SK-N-SH (cell line): ENCODE measurements at regions not wholly inside any gene's neighbourhood (a gene's known extent, or its start where the extent isn't known, plus 50 kb on each side); places are given as distances from the start of the nearest gene placed in this dataset.

Experiments
- POLR2AphosphoS5 ChIP-seq: IDR thresholded peaks from 2 replicates; pipeline ENCODE4 v1.6.1; 2012; ENCODE audit warnings: low read depth, low read length
- TF ChIP-seq, protein P1 (sequence below): fragments of 200-600 bp; sonication (generic); IDR thresholded peaks from 2 replicates; pipeline ENCODE4 v1.6.1; 2017; ENCODE audit warnings: antibody characterized with exemption, mild to moderate bottlenecking, moderate library complexity

DNA sequence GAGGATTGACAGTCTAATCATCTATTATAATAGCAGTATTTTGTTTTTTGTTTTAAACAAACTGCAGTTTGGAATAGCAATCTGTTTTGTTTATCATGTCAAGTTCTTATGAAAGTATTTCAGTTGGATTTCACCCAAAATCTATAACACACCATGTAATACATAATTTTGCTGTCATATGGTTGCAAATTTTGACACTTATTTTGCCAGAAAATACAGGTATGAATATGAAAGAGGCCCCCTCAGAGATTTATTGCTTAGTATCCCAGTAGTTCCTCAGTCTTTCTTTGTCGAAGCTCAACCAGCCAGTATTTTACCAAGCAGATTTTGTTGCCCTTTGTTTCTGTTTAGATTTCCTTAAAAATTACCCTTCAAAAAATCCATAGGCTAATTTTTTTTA, 317.5 kb upstream of the CXADR start:
- TF ChIP-seq POLR2AphosphoS5: no peak
- TF ChIP-seq, protein P1, sequence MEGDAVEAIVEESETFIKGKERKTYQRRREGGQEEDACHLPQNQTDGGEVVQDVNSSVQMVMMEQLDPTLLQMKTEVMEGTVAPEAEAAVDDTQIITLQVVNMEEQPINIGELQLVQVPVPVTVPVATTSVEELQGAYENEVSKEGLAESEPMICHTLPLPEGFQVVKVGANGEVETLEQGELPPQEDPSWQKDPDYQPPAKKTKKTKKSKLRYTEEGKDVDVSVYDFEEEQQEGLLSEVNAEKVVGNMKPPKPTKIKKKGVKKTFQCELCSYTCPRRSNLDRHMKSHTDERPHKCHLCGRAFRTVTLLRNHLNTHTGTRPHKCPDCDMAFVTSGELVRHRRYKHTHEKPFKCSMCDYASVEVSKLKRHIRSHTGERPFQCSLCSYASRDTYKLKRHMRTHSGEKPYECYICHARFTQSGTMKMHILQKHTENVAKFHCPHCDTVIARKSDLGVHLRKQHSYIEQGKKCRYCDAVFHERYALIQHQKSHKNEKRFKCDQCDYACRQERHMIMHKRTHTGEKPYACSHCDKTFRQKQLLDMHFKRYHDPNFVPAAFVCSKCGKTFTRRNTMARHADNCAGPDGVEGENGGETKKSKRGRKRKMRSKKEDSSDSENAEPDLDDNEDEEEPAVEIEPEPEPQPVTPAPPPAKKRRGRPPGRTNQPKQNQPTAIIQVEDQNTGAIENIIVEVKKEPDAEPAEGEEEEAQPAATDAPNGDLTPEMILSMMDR: no peak
